AG04450 (cell line): ENCODE measurements at regions not wholly inside any gene's neighbourhood (a gene's known extent, or its start where the extent isn't known, plus 50 kb on each side); places are given as distances from the start of the nearest gene placed in this dataset.

Experiments used
- CTCF ChIA-PET: fragments of 300-600, 350-600 bp; formaldehyde crosslinking; extraction: SDS; loops from one replicate; lab custom pipeline; 2022; ENCODE audit warnings: antibody characterized with exemption, inconsistent platforms; lab: Charles Lee
- POLR2A ChIA-PET: fragments of 350-600 bp; formaldehyde crosslinking; extraction: SDS; loops from one replicate; lab custom pipeline; 2021; ENCODE audit warnings: antibody characterized with exemption, inconsistent platforms; lab: Yijun Ruan, JAX
- DNase-seq: peaks from one replicate; pipeline ENCODE4 v3.0.0-alpha.2; 2011; ENCODE audit warnings: low read depth, low spot score
- H3K27ac ChIP-seq: one replicate; pipeline ENCODE4 v1.5.1; 2012; ENCODE audit warnings: low read depth, low read length, control low read depth
- H3K27me3 ChIP-seq: one replicate; pipeline ENCODE4 v1.6.0; 2012; ENCODE audit warnings: low read length; ENCODE audit not compliant: control insufficient read depth, insufficient read depth
- H3K4me3 ChIP-seq: 2 replicates; pipeline ENCODE4 v1.5.1; 2011; ENCODE audit warnings: mild to moderate bottlenecking, low read depth, low read length, control low read depth
- H3K9me3 ChIP-seq: 2 replicates; pipeline ENCODE4 v1.5.1; 2012; ENCODE audit warnings: low read length; ENCODE audit not compliant: control insufficient read depth, insufficient read depth
- TF ChIP-seq, protein P1 (sequence below): IDR thresholded peaks from 2 replicates; pipeline ENCODE4 v1.5.1; 2011; ENCODE audit warnings: low read depth, low read length, control low read depth, inconsistent platforms

DNA sequence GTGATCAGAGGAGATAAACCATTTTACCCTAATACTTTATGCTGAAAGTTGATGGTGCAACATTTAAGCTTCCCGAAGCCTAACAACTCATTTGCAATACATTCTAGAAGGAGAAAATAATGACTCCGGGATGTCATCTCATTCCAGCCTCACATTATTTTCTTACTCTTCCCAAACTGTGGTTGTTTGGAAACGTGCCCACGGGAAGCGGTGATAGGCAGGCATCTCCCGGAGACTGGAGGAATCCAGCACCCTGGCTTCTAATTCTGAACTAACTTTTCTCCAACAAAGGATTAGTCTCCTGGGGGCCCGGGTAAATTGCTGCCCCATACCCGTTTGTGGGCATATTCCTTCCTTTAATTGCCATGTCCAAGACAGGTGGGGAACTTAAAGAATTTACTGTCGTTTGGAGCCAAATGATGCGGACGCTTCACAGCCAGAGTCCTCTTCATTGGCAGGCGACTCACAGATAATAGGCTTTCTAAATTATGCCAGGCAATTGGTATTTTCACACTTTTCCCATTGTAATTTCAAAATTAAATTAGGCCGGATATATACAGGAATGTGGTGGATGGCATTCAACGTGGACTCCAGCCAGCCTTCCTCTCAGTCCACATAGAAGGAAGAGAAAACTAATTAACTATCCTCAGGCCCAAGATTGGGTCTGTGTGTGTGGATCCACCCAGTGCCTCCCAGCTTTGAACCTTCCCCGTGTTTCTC, 278.1 kb downstream of the AJAP1 start:
- Histone ChIP-seq H3K9me3 (peaks cover 77% of the 10 kb centered on the region), H3K27me3 (no peaks in the 10 kb centered on the region), H3K27ac (no peak overlapping the region), H3K4me3 (no peak overlapping the region)
- TF ChIP-seq, protein P1, sequence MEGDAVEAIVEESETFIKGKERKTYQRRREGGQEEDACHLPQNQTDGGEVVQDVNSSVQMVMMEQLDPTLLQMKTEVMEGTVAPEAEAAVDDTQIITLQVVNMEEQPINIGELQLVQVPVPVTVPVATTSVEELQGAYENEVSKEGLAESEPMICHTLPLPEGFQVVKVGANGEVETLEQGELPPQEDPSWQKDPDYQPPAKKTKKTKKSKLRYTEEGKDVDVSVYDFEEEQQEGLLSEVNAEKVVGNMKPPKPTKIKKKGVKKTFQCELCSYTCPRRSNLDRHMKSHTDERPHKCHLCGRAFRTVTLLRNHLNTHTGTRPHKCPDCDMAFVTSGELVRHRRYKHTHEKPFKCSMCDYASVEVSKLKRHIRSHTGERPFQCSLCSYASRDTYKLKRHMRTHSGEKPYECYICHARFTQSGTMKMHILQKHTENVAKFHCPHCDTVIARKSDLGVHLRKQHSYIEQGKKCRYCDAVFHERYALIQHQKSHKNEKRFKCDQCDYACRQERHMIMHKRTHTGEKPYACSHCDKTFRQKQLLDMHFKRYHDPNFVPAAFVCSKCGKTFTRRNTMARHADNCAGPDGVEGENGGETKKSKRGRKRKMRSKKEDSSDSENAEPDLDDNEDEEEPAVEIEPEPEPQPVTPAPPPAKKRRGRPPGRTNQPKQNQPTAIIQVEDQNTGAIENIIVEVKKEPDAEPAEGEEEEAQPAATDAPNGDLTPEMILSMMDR, result no peak
- CTCF ChIA-PET, result no interaction called here
- POLR2A ChIA-PET, result no interaction called here
- no peak for DNase-seq

DNA sequence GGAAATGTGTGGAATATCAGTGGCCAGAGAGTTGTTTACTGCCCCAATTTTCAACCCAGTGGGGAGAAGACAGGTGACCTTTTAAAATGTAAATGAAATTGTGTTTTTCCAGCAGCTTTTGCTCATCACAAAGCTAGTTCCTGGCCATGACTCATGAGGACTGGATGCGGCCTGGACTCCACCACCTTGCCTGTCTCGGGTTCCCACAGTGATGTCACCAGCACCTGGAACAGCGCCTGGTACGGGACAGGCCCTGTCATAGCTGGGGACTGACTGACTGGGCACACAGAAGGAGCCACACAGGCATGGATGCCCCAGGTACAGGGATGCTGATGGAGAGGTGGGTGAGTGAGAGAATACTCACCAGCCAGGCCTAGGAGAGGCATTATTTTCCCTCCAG, 277.1 kb downstream of the AJAP1 start:
- TF ChIP-seq, protein P1, result no peak
- Histone ChIP-seq H3K27me3 (no peaks in the 10 kb centered on the region), H3K27ac (no peak overlapping the region), H3K4me3 (no peak overlapping the region), H3K9me3 (peaks cover 75% of the 10 kb centered on the region)
- CTCF ChIA-PET, result no interaction called here
- POLR2A ChIA-PET, result no interaction called here
- DNase-seq, result no peak

GRCh38 chr1:4928186-4928585, 273.8 kb downstream of the AJAP1 start:
- ChIA-PET POLR2A (no interaction called here), CTCF (no interaction called here)
- TF ChIP-seq, protein P1, result no peak
- Histone ChIP-seq H3K9me3 (peaks cover 56% of the 10 kb centered on the region), H3K27ac (no peak overlapping the region), H3K27me3 (no peaks in the 10 kb centered on the region), H3K4me3 (no peak overlapping the region)
- DNase-seq, result no peak

- ChIA-PET POLR2A (no interaction called here), CTCF (no interaction called here)
- TF ChIP-seq, protein P1, result no peak
- Histone ChIP-seq H3K27me3 (no peaks in the 10 kb centered on the region), H3K27ac (no peak overlapping the region), H3K4me3 (no peak overlapping the region), H3K9me3 (peaks cover 40% of the 10 kb centered on the region)
- DNase-seq, result no peak
These were observed 269.9 kb downstream of the AJAP1 start for GRCh38 chr1:4924356-4924755.

DNA sequence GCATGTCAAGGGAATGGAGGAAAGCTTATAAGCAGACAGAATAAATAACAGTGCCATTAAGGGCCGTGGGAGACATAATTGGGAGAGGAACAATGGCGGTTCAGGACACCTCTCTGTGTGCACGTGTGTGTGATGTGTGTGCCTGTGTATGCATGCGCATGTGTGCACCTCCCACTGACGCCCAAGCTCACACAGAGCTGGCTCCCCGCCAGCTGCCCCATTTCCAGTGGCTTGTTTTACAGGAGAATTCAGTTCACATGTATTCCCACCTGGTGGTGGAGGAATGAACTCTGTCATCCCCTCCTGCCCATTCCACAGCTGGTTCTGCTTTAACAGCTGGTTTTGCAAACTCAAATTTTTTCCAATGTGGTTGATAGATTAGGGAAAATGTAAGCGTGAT, 262.2 kb downstream of the AJAP1 start:
- Histone ChIP-seq H3K9me3 (peaks cover 49% of the 10 kb centered on the region), H3K27me3 (no peaks in the 10 kb centered on the region), H3K4me3 (no peak overlapping the region), H3K27ac (no peak overlapping the region)
- no peak for DNase-seq
- TF ChIP-seq, protein P1, result no peak
- POLR2A ChIA-PET, result no interaction called here
- CTCF ChIA-PET, result no interaction called here
